ENCODE measurements at regions not wholly inside any gene's neighbourhood (a gene's known extent, or its start where the extent isn't known, plus 50 kb on each side); places are given as distances from the start of the nearest gene placed in this dataset.

DNA sequence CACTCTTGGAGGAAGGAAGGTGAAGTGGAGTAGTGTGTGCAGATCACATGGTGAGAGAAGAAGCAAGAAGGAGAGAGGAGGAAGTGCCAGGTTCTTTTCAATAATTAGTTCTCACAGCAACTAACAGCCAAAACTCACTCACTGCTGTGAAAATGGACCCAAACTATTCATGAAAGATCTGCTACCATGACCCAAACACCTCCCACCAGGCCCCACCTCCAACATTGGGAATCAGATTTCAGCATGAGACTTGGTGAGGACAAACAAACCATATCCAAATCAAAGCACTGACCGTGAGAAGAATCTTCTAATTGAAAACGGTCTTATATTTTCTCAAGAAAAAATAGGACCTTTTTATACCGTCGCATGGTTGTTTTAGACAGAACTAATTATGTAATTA is 468.7 kb upstream of the TYRP1 start:
- dilution Hi-C loops (cut with MboI; ENCODE audit: extremely low pct_ligation_motif_present, low sequenced_read_pairs): no loop called here
- Histone ChIP-seq H3K27me3 (ENCODE audit: control insufficient read depth in 2 of 2, insufficient read depth in 2 of 2, low read length in 2 of 2) (no peaks in the 10 kb centered on the region), H3K79me2 (ENCODE audit: control insufficient read depth, insufficient read depth, low read length) (no peaks in the 10 kb centered on the region), H2AFZ (ENCODE audit: low read depth, low read length) (no peak overlapping the region), H3K27ac (ENCODE audit: insufficient read depth, low read depth, low read length) (no peak overlapping the region), H3K36me3 (ENCODE audit: control insufficient read depth in 2 of 2, extremely low read depth in 1 of 2, insufficient read depth in 2 of 2, low read length in 2 of 2) (no peaks in the 10 kb centered on the region), H3K9me3 (replicated peaks; ENCODE audit: control insufficient read depth, insufficient read depth, low read length) (no peaks in the 10 kb centered on the region), H4K20me1 (replicated peaks; ENCODE audit: control insufficient read depth, extremely low read depth, insufficient read depth, low read length) (no peaks in the 10 kb centered on the region), H3K4me1 (ENCODE audit: control insufficient read depth, extremely low read depth, insufficient read depth, low read length) (no peaks in the 10 kb centered on the region), H3K9me1 (replicated peaks; ENCODE audit: control insufficient read depth, extremely low read depth, insufficient read depth, low read length) (no peaks in the 10 kb centered on the region), H3K4me3 (replicated peaks in 1 of 3; ENCODE audit: insufficient read depth in 1 of 3, low read depth in 1 of 3, low read length in 3 of 3) (no peak overlapping the region), H3K9ac (replicated peaks; ENCODE audit: extremely low read depth, insufficient read depth, low read length) (no peak overlapping the region), H3K4me2 (ENCODE audit: insufficient read depth, low read length) (no peak overlapping the region)
- no peak for DNase-seq (ENCODE audit: low read depth, low spot score)
- POLR2A ChIA-PET: no interaction called here
- CTCF ChIA-PET: no interaction called here
- no TSS peak for BruUV-seq (replicated peaks)
- intact Hi-C loops (cut with micrococcal nuclease): no loop called here
- TF ChIP-seq FOS (IDR thresholded peaks at IDR 0.05; ENCODE audit: borderline replicate concordance, insufficient read depth, low read length): no peak
- TF ChIP-seq, protein P1, sequence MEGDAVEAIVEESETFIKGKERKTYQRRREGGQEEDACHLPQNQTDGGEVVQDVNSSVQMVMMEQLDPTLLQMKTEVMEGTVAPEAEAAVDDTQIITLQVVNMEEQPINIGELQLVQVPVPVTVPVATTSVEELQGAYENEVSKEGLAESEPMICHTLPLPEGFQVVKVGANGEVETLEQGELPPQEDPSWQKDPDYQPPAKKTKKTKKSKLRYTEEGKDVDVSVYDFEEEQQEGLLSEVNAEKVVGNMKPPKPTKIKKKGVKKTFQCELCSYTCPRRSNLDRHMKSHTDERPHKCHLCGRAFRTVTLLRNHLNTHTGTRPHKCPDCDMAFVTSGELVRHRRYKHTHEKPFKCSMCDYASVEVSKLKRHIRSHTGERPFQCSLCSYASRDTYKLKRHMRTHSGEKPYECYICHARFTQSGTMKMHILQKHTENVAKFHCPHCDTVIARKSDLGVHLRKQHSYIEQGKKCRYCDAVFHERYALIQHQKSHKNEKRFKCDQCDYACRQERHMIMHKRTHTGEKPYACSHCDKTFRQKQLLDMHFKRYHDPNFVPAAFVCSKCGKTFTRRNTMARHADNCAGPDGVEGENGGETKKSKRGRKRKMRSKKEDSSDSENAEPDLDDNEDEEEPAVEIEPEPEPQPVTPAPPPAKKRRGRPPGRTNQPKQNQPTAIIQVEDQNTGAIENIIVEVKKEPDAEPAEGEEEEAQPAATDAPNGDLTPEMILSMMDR (IDR thresholded peaks at IDR 0.05; ENCODE audit: extremely low read depth in 1 of 2, insufficient read depth in 1 of 2, low read depth in 1 of 2, low read length in 2 of 2): no peak
- no peak for TF ChIP-seq POLR2AphosphoS5 (IDR thresholded peaks at IDR 0.05; ENCODE audit: insufficient read depth, low read depth, low read length)
- no peak for TF ChIP-seq MYC (IDR thresholded peaks at IDR 0.05; ENCODE audit: low read depth, low read length)
- no peak for TF ChIP-seq GATA2 (IDR thresholded peaks at IDR 0.05; ENCODE audit: insufficient read depth, insufficient read length, low read depth, low read length)
- TF ChIP-seq EZH2 (IDR thresholded peaks at IDR 0.05; ENCODE audit: borderline replicate concordance, low read depth, low read length, severe bottlenecking): no peak
- TF ChIP-seq POLR2A (IDR thresholded peaks at IDR 0.05; ENCODE audit: low read depth, low read length): no peak
- no peak for TF ChIP-seq JUN (IDR thresholded peaks at IDR 0.05; ENCODE audit: borderline replicate concordance, insufficient read depth, insufficient read length, low read depth)
- no peak for TF ChIP-seq MAX (IDR thresholded peaks at IDR 0.05; ENCODE audit: insufficient read depth, insufficient read length)
- no peak for FAIRE-seq
